ENCODE measurements at regions not wholly inside any gene's neighbourhood (a gene's known extent, or its start where the extent isn't known, plus 50 kb on each side); places are given as distances from the start of the nearest gene placed in this dataset.
"Not testable (repeated sequence)": the region's sequence is repeated elsewhere in the genome, so short reads cannot be mapped to it uniquely, and the experiment has no call there.

GRCh38 chr18:40148960-40149359 lies 1806.1 kb upstream of the PIK3C3 start:
- no peaks in the 10 kb centered on the region for H3K27me3 ChIP-seq
- H3K27ac ChIP-seq, result no peak overlapping the region
- no peak for DNase-seq
- no peaks in the 10 kb centered on the region for H3K36me3 ChIP-seq
- H3K4me3 ChIP-seq, result no peak overlapping the region
- no peak for TF ChIP-seq POLR2AphosphoS5 (IDR thresholded peaks at IDR 0.05)
- TF ChIP-seq POLR2A (IDR thresholded peaks at IDR 0.05), result no peak
- TF ChIP-seq CTCF (IDR thresholded peaks at IDR 0.05), result no peak
- no peak for TF ChIP-seq EP300 (IDR thresholded peaks at IDR 0.05)
- intact Hi-C loops (cut with DNase I), result no loop called here
- no peaks in the 10 kb centered on the region for H3K9me3 ChIP-seq
- WGBS, 2 donors, result 84 to 90% methylated on average over 4 of the region's 4 CpGs
- no peaks in the 10 kb centered on the region for H3K4me1 ChIP-seq

GRCh38 chr18:40133253-40133652 lies 1821.8 kb upstream of the PIK3C3 start:
- H3K36me3 ChIP-seq, result no peaks in the 10 kb centered on the region
- H3K27ac ChIP-seq, result no peak overlapping the region
- no peak overlapping the region for H3K4me3 ChIP-seq
- 73 to 86% methylated on average over 2 of the region's 2 CpGs for WGBS, 2 donors
- DNase-seq, result no peak
- TF ChIP-seq POLR2AphosphoS5 (IDR thresholded peaks at IDR 0.05), result no peak
- TF ChIP-seq CTCF (IDR thresholded peaks at IDR 0.05), result no peak
- no peak for TF ChIP-seq EP300 (IDR thresholded peaks at IDR 0.05)
- intact Hi-C loops (cut with DNase I), result no loop called here
- no peaks in the 10 kb centered on the region for H3K9me3 ChIP-seq
- no peaks in the 10 kb centered on the region for H3K4me1 ChIP-seq
- no peaks in the 10 kb centered on the region for H3K27me3 ChIP-seq

GRCh38 chr18:40132438-40132837 lies 1822.6 kb upstream of the PIK3C3 start:
- H3K27me3 ChIP-seq; H3K4me1 ChIP-seq; H3K27ac ChIP-seq; H3K36me3 ChIP-seq; intact Hi-C loops (cut with DNase I); DNase-seq; H3K9me3 ChIP-seq; H3K4me3 ChIP-seq: not testable (repeated sequence)
- whole genome bisulfite sequencing, 2 donors, result 76 to 83% methylated on average over 4 of the region's 4 CpGs

GRCh38 chr18:40124107-40124506 lies 1830.9 kb upstream of the PIK3C3 start:
- H3K4me1 ChIP-seq, result no peaks in the 10 kb centered on the region
- H3K9me3 ChIP-seq, result peaks cover 0 to 3% (median 0%) of the 10 kb centered on the region in 4 donors
- DNase-seq, result no peak
- 57 to 81% methylated on average over 2 of the region's 2 CpGs for WGBS, 2 donors
- no peaks in the 10 kb centered on the region for H3K27me3 ChIP-seq
- H3K27ac ChIP-seq, result no peak overlapping the region
- no peaks in the 10 kb centered on the region for H3K36me3 ChIP-seq
- TF ChIP-seq CTCF (IDR thresholded peaks at IDR 0.05) (no peak), POLR2A (IDR thresholded peaks at IDR 0.05) (no peak), EP300 (IDR thresholded peaks at IDR 0.05) (no peak), POLR2AphosphoS5 (IDR thresholded peaks at IDR 0.05) (no peak)
- intact Hi-C loops (cut with DNase I), result no loop called here
- no peak overlapping the region for H3K4me3 ChIP-seq

GRCh38 chr18:40120796-40121391 lies 1834.1 kb upstream of the PIK3C3 start:
- peaks cover 0 to 3% (median 0%) of the 10 kb centered on the region in 4 donors for H3K9me3 ChIP-seq
- no peaks in the 10 kb centered on the region for H3K4me1 ChIP-seq
- H3K4me3 ChIP-seq, result no peak overlapping the region
- WGBS, 2 donors, result 30 to 49% methylated on average over 2 of the region's 2 CpGs
- H3K36me3 ChIP-seq, result no peaks in the 10 kb centered on the region
- H3K27me3 ChIP-seq, result no peaks in the 10 kb centered on the region
- intact Hi-C loops (cut with DNase I), result no loop called here
- no peak overlapping the region for H3K27ac ChIP-seq
- DNase-seq, result no peak
- TF ChIP-seq EP300 (IDR thresholded peaks at IDR 0.05) (no peak), CTCF (IDR thresholded peaks at IDR 0.05) (no peak), POLR2A (IDR thresholded peaks at IDR 0.05) (no peak), POLR2AphosphoS5 (IDR thresholded peaks at IDR 0.05) (no peak)

All from sigmoid colon (tissue), 6 donors.